ENCODE measurements at regions not wholly inside any gene's neighbourhood (a gene's known extent, or its start where the extent isn't known, plus 50 kb on each side); places are given as distances from the start of the nearest gene placed in this dataset.
"Not testable (repeated sequence)": the region's sequence is repeated elsewhere in the genome, so short reads cannot be mapped to it uniquely, and the experiment has no call there.

DNA sequence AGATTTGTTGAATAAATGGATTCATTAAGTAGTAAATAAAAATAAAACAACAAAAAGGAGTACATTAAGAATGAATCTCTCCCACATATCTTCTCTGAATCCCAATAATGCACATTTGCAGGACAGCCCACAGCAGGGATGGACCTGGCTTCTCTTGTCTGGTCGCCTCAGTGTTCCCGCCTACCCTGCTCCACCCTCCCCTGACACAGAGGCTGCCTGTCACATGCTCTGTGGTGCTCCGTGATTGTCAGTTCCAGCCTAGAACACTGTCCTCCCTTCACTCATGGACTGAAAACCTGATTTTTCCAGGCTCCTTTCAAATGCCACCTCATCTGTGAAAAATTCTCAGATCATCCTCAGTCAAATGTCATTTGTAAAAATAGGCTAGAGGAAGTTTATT lies 94.5 kb upstream of the GPR12 start:
- no peak overlapping the region for H3K4me3 ChIP-seq (ENCODE audit: low read depth, low read length)
- no peak for TF ChIP-seq CTCF (IDR thresholded peaks at IDR 0.05; ENCODE audit: borderline replicate concordance, insufficient read depth, low read depth, low read length)

GRCh38 chr13:26853323-26853722 lies 92.7 kb upstream of the GPR12 start:
- H3K4me3 ChIP-seq (ENCODE audit: low read depth, low read length), result no peak overlapping the region
- TF ChIP-seq CTCF (IDR thresholded peaks at IDR 0.05; ENCODE audit: borderline replicate concordance, insufficient read depth, low read depth, low read length), result no peak

DNA sequence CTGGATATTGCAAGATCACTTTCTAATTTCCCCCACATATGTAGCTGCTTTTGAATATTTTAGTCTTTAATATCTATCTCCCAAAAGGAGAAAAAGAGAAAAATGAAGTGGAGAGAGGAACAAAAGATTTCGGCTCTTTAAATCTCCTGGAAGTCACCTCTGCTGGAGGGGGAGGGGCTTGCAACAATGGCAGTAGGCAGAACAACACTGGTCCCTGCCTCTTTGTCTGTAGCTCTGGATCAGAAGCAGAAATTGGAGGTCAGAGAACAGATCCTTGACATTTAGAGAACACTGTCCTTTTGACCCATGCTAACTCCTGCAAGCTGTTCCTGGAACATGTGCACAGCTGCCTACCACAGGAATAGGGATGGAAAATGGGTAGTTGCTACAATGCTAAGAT lies 86.7 kb upstream of the GPR12 start:
- no peak overlapping the region for H3K4me3 ChIP-seq (ENCODE audit: low read depth, low read length)
- no peak for TF ChIP-seq CTCF (IDR thresholded peaks at IDR 0.05; ENCODE audit: borderline replicate concordance, insufficient read depth, low read depth, low read length)

DNA sequence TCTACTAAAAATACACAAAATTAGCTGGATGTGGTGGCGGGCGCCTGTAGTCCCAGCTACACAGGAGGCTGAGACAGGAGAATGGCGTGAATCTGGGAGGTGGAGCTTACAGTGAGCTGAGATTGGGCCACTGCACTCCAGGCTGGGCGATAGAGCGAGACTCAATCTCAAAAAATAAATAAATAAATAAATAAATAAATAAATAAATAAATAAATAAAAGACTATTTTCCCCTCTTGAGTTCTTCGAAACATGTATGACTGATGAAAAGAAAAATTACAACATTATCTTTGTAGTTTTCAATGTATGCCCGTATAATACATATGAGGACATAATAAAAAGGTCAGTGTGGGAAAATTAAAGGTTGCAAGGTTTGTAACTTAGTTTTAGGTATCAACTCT lies 84.5 kb upstream of the GPR12 start:
- H3K4me3 ChIP-seq (ENCODE audit: low read depth, low read length), result not testable (repeated sequence)

- TF ChIP-seq CTCF (IDR thresholded peaks at IDR 0.05; ENCODE audit: borderline replicate concordance, insufficient read depth, low read depth, low read length), result no peak
- H3K4me3 ChIP-seq (ENCODE audit: low read depth, low read length), result no peak overlapping the region
Observed at GRCh38 chr13:26839682-26840081, 79.1 kb upstream of the GPR12 start.

GRCh38 chr13:26838821-26839220 lies 78.2 kb upstream of the GPR12 start:
- no peak for TF ChIP-seq CTCF (IDR thresholded peaks at IDR 0.05; ENCODE audit: borderline replicate concordance, insufficient read depth, low read depth, low read length)
- H3K4me3 ChIP-seq (ENCODE audit: low read depth, low read length), result no peak overlapping the region

GRCh38 chr13:26837997-26838396 lies 77.4 kb upstream of the GPR12 start:
- H3K4me3 ChIP-seq (ENCODE audit: low read depth, low read length), result no peak overlapping the region
- TF ChIP-seq CTCF (IDR thresholded peaks at IDR 0.05; ENCODE audit: borderline replicate concordance, insufficient read depth, low read depth, low read length), result no peak

- TF ChIP-seq CTCF (IDR thresholded peaks at IDR 0.05; ENCODE audit: borderline replicate concordance, insufficient read depth, low read depth, low read length), result no peak
- H3K4me3 ChIP-seq (ENCODE audit: low read depth, low read length), result no peak overlapping the region
Observed at GRCh38 chr13:26837102-26837501, 76.5 kb upstream of the GPR12 start.
